ENCODE measurements at regions not wholly inside any gene's neighbourhood (a gene's known extent, or its start where the extent isn't known, plus 50 kb on each side); places are given as distances from the start of the nearest gene placed in this dataset.

DNA sequence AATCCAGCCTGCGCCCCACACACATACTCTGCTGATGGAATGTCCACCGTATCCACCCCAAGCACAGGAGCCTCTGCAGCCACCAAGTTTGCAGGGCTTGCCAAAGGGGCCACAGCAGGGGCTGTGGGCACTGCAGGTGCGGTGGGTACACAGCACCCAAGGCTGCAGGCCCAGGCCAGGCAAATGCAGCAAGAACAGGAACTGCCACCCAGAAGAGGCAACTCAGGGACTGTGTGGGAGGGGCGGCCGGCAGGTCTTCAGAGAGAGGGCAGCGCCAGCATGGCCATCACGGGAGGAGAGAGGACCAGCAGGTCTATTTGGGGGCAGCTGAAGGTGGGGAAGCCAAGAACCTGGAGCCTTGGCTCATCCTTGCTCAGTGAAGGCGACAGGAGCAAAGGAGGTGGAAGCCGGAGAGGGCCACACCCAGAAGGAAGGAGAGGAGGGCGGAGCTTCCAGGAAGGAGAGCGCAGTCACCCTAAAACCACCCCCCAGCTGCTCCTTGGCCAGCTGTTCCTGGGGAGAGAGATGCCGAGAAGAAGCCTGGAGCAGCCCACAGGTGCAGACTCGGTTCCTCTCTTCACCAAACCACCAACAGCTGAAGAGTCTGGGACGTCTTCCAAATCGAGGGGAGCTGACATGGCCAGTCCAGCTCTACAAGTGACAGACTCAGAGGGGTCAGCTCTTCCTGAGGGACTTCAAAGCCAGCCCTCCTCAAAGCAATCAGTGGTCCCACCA, 265.1 kb upstream of the CDYL start:
- TF ChIP-seq, protein P1, sequence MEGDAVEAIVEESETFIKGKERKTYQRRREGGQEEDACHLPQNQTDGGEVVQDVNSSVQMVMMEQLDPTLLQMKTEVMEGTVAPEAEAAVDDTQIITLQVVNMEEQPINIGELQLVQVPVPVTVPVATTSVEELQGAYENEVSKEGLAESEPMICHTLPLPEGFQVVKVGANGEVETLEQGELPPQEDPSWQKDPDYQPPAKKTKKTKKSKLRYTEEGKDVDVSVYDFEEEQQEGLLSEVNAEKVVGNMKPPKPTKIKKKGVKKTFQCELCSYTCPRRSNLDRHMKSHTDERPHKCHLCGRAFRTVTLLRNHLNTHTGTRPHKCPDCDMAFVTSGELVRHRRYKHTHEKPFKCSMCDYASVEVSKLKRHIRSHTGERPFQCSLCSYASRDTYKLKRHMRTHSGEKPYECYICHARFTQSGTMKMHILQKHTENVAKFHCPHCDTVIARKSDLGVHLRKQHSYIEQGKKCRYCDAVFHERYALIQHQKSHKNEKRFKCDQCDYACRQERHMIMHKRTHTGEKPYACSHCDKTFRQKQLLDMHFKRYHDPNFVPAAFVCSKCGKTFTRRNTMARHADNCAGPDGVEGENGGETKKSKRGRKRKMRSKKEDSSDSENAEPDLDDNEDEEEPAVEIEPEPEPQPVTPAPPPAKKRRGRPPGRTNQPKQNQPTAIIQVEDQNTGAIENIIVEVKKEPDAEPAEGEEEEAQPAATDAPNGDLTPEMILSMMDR (IDR thresholded peaks at IDR 0.05; ENCODE audit: low read length) = no peak
- TF ChIP-seq EZH2 (IDR thresholded peaks at IDR 0.05; ENCODE audit: borderline replicate concordance, low read length) = no peak

Measured in OCI-LY1 (cell line).